AG04449 (cell line): ENCODE measurements at regions not wholly inside any gene's neighbourhood (a gene's known extent, or its start where the extent isn't known, plus 50 kb on each side); places are given as distances from the start of the nearest gene placed in this dataset.

Experiments
- CTCF ChIA-PET: fragments of 350-600 bp; formaldehyde crosslinking; extraction: SDS; loops from one replicate; lab custom pipeline; 2021; ENCODE audit warnings: antibody characterized with exemption; lab: Yijun Ruan, JAX
- POLR2A ChIA-PET: fragments of 400-600, 350-600 bp; formaldehyde crosslinking; extraction: SDS; loops from one replicate; lab custom pipeline; 2020; ENCODE audit warnings: antibody characterized with exemption, inconsistent platforms; lab: Yijun Ruan, JAX
- DNase-seq: peaks from one replicate; pipeline ENCODE4 v3.0.0-alpha.2; 2010; ENCODE audit warnings: low read depth, low spot score
- H3K4me3 ChIP-seq: 2 replicates; pipeline ENCODE4 v1.5.1; 2011; ENCODE audit warnings: low read depth, mild to moderate bottlenecking, control low read depth, low read length
- TF ChIP-seq, protein P1 (sequence below): IDR thresholded peaks from one replicate; pipeline ENCODE4 v1.5.1; 2011; ENCODE audit warnings: mild to moderate bottlenecking, moderate library complexity, low read length, control low read depth, inconsistent platforms; ENCODE audit not compliant: insufficient read depth; ENCODE audit errors: missing control alignments

DNA sequence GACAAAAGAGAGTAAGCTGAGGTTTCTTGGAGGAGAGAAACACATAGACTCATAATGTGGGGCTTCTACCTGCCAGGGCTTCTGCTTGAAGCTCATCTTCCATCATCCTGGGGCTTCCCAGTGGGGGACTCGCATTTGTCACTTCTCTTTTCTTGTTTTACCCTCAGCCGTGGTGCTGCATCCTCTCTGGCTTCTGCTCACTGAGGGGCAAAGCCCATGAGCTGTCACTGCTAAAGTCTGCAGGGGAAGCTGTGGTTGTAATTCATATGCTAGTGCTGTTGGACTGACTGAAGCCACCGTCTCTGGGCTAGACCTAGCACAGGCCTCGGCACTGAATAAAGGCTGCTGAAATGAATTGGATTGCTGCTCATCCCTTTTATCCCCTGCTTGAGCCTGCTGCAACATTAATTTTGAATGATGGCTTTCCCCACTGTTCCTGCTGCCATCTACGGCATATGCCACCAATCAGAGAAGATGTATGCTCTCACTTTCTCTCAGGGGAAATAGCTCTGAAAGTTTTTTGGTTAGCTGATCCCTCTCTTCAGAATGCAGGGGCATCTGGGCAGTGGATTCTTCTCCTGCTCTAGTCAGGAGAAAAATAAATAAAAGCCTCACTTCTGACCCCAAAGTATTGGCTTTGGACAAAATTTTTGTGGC, 568.4 kb upstream of the MAP3K7 start:
- no peak for DNase-seq
- ChIA-PET CTCF (no interaction called here), POLR2A (no interaction called here)
- TF ChIP-seq, protein P1, sequence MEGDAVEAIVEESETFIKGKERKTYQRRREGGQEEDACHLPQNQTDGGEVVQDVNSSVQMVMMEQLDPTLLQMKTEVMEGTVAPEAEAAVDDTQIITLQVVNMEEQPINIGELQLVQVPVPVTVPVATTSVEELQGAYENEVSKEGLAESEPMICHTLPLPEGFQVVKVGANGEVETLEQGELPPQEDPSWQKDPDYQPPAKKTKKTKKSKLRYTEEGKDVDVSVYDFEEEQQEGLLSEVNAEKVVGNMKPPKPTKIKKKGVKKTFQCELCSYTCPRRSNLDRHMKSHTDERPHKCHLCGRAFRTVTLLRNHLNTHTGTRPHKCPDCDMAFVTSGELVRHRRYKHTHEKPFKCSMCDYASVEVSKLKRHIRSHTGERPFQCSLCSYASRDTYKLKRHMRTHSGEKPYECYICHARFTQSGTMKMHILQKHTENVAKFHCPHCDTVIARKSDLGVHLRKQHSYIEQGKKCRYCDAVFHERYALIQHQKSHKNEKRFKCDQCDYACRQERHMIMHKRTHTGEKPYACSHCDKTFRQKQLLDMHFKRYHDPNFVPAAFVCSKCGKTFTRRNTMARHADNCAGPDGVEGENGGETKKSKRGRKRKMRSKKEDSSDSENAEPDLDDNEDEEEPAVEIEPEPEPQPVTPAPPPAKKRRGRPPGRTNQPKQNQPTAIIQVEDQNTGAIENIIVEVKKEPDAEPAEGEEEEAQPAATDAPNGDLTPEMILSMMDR, result no peak
- no peak overlapping the region for H3K4me3 ChIP-seq

DNA sequence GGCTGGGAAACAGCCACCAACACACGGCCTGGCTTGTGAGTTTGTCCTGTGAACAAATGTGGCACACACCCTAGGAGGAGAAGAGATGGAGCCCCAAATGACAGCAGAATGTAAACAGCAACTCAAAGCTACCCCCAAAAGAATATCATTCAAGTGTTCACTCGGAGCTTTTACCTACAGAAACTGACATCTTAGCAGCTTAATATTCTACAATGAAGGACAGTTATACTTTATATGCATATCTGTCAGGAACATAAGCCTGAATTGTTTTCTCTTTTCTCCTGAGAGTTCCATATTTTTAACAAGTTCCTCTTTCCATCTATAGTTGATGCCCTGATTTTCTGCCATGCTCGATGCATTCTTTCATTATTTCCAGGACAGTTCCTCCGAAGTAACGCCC, 566.0 kb upstream of the MAP3K7 start:
- ChIA-PET CTCF (no interaction called here), POLR2A (no interaction called here)
- no peak overlapping the region for H3K4me3 ChIP-seq
- TF ChIP-seq, protein P1, result no peak
- no peak for DNase-seq

- CTCF ChIA-PET, result no interaction called here
Measured at GRCh38 chr6:91149956-91150705, 563.3 kb upstream of the MAP3K7 start.

GRCh38 chr6:91149246-91149955, 562.5 kb upstream of the MAP3K7 start:
- TF ChIP-seq, protein P1, result no peak
- POLR2A ChIA-PET, result no interaction called here
- CTCF ChIA-PET, result no interaction called here
- H3K4me3 ChIP-seq, result no peak overlapping the region
- no peak for DNase-seq

More at GRCh38 chr6:91149956-91150705, 563.3 kb upstream of the MAP3K7 start:
- DNase-seq, result no peak
- TF ChIP-seq, protein P1, result no peak
- POLR2A ChIA-PET, result no interaction called here
- no peak overlapping the region for H3K4me3 ChIP-seq

GRCh38 chr6:91144126-91144525, 557.3 kb upstream of the MAP3K7 start:
- TF ChIP-seq, protein P1, result no peak

DNA sequence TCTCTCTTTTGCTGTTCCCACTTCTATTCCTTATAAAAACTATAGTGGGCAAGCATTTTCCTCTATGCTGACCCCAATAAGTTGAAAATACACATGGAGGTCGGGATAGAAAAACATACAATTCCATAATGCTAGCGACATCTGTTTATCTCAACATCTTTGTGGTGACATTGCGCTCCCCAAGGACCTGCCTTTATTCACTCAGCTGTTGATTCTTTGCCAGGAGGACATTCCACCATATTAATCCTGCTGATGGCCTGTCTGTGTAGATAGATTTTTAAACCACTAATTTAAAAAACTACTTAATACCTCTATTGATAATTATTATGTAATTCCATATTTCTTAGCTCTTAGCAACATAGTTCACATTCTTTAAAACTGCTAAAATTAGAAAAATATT, 555.3 kb upstream of the MAP3K7 start:
- no peak overlapping the region for H3K4me3 ChIP-seq
- DNase-seq, result no peak
- CTCF ChIA-PET, result no interaction called here
- POLR2A ChIA-PET, result no interaction called here
- TF ChIP-seq, protein P1, result no peak

More at GRCh38 chr6:91144126-91144525, 557.3 kb upstream of the MAP3K7 start:
- no peak overlapping the region for H3K4me3 ChIP-seq
- CTCF ChIA-PET, result no interaction called here
- no peak for DNase-seq
- POLR2A ChIA-PET, result no interaction called here
